Activated naive CD8-positive, alpha-beta T cell treated with anti-CD3 and anti-CD28 coated beads, Interleukin-2, amount 50 U/mL, for 16 hours (primary cell): ENCODE measurements at regions not wholly inside any gene's neighbourhood (a gene's known extent, or its start where the extent isn't known, plus 50 kb on each side); places are given as distances from the start of the nearest gene placed in this dataset.
"Not testable (repeated sequence)": the region's sequence is repeated elsewhere in the genome, so short reads cannot be mapped to it uniquely, and the experiment has no call there.

ENCODE experiments used
- DNase-seq: peaks from one replicate; pipeline ENCODE4 v3.0.0-alpha.2; 2020; ENCODE audit warnings: low read depth, low spot score

DNA sequence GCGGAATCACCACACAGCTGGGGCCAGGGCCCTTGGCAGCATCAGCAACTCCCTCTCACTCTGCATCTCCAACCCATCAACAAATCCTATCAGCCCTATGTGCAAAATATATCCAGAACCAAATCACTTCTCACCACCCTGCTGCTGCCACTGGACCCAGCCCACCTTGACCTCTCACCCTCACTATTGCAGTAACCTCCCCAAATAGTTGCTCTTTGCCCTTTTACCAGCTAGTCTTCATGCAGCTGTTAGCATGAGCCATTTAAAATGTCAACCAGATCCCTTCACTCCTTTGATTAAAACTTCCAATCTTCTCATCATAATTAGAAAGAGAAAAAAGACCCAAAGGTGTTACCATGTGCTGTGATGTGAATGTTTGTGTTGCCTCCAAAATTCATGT lies 155.7 kb upstream of the IRF2BP2 start:
- no peak for DNase-seq

- DNase-seq: no peak
Measured at GRCh38 chr1:234765181-234765580, 155.2 kb upstream of the IRF2BP2 start.

- DNase-seq: no peak
Measured at GRCh38 chr1:234763910-234764309, 153.9 kb upstream of the IRF2BP2 start.

- no peak for DNase-seq
Measured at GRCh38 chr1:234763367-234763766, 153.4 kb upstream of the IRF2BP2 start.

DNA sequence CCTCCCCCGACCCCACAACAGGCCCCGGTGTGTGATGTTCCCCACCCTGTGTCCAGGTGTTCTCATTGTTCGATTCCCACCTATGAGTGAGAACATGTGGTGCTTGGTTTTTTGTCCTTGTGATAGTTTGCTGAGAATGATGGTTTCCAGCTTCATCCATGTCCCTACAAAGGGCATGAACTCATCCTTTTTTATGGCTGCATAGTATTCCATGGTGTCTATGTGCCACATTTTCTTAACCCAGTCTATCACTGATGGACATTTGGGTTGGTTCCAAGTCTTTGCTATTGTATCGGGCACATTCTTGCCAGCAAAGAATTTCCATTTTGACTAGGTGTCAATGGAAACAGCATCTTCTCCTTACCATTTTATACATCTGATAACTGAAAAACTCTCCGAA lies 152.1 kb upstream of the IRF2BP2 start:
- not testable (repeated sequence) for DNase-seq

- DNase-seq: no peak
Measured at GRCh38 chr1:234760303-234760723, 150.3 kb upstream of the IRF2BP2 start.

- no peak for DNase-seq
Measured at GRCh38 chr1:234759888-234760287, 149.9 kb upstream of the IRF2BP2 start.

GRCh38 chr1:234758851-234759250 lies 148.9 kb upstream of the IRF2BP2 start:
- no peak for DNase-seq

- no peak for DNase-seq
Measured at GRCh38 chr1:234756857-234757256, 146.9 kb upstream of the IRF2BP2 start.

- no peak for DNase-seq
Measured at GRCh38 chr1:234756066-234756774, 146.2 kb upstream of the IRF2BP2 start.

DNA sequence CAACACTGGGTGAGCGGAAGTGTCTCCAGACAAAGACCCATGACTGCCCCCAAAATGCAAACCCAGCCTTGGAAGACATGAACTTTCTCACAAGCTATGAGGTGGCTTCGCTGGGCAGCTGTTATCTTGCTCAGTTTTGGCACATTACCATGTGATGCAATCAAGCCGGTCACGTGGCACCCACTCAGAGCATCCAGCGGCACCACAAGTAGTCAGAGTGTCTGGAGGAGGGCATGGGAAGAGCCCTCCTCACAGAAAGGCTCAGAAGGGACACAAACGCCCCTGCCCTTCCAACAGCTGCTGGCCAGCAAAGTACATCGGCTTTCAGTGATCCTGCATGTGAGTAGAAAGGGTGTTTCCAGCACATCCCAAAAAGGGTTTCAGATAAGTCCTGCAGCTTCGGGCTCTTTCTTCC lies 145.5 kb upstream of the IRF2BP2 start:
- no peak for DNase-seq

DNA sequence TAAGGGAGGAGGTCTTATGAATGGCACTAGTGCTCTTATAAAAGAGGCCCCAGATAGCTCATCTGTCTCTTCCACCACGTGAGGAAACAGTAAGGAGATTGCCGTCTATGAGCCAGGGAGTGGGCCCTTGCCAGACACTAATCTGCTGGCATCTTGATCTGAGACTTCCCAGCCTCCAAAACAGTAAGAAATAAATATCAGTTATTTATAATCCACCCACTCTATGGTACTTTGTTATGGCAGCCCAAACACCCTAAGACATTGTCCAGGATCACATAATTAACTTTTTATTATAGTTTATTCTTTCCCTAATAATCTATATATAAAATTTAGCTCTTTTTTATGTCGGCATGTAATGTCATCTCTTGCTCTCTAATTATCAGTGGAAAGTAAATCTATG lies 144.0 kb upstream of the IRF2BP2 start:
- DNase-seq: no peak

GRCh38 chr1:234752927-234753326 lies 142.9 kb upstream of the IRF2BP2 start:
- DNase-seq: no peak

DNA sequence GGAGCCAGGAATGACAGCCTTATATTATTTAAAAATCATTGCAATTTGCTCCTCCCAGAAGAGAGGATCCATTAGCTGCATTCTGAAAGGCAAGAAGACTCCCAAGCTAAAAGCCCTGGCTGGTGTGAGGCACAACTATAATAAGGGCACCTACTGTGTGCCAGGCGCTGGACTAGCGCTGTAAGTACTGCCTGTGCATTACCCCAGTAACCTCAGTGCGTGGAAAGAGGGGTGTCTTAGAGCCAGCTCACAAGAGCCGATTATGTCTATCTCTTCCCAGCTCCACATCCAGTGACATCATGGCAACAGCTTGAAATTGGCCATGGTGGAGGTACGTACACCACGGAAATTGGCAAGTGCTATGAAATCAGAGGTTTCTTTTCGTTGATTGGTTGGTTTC lies 141.7 kb upstream of the IRF2BP2 start:
- DNase-seq: no peak

GRCh38 chr1:234750922-234751627 lies 141.1 kb upstream of the IRF2BP2 start:
- DNase-seq: no peak

DNA sequence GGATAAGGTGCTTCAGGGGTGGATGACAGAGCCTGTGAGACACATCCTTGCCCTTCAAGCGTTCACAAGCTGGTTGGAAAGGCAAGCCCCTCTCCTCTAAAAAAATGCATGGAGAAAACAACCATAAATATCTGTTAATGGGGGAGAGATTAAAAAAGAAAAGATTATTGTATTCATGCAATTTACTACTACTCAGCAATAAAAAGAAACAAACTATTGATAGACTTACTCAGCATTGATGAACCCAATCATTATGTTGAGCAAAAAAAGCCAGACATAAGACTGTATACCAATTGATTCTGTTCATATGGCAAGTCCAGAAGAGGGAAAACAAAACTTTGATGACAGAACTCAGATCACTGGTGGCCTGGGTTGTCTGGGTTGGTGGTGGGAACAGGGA lies 138.7 kb upstream of the IRF2BP2 start:
- no peak for DNase-seq

GRCh38 chr1:234748066-234748465 lies 138.1 kb upstream of the IRF2BP2 start:
- no peak for DNase-seq

DNA sequence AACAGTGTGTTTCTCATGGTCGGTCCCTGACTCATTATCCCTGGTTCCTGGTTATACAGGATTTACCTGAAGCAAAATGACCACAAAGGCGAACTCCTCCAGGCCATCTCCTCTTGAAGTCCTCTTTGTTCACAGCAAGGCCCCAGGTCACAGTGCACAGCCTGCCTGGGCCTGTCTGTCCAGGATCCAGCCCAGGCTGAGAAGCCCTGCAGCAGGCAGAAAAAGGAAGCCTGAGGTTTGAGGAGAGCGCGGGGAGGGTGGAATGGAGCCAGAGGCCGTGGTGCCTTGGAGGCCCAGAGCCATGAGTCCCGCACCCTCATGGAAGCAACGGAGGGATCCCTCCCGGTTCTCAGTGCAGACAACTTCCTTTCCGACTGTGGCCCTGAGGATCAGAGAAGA lies 136.8 kb upstream of the IRF2BP2 start:
- no peak for DNase-seq

DNA sequence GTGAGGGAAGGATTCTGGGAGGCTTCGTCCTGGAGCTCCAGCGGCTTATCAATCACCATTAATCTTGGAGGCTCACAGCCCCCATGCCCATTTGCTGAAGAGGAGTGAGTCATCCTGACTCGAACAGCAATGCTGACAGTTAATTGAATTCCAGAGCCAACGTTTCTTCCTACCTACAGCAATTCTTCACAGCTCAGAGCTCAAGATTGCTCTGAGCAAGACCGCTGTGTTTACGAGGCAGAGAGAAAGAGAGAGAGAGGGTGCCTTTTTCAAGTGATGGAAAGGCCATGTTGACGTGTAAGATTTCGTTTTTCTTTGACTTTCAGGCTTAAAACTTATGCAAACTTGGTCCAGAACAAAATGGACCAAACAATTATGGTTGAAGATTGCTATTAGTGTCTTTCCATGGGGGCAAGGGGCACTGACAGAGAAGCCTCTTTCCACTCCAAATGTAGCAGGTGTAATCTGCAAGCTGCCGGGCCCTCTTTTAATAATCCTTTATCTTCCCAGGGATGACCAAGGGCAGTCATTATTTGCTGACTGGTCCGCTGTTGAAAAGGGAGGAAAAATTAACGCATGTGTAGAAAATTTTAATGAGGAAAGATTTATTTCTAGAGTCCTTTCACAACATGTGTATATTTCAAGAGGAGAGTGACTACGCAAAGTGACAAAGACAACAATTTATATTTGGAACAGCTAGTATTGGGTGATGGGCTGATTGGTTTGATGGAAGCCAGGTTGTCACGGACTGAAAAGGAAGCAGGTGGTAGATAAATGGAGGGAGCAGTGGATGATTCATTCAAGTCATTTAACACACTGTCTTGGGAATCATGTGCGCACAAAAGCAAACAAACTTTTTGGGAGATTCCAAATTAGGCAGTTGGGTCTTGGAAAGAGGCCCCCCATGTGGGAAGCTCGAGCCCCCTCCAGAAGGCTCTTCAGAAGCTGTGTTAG lies 136.1 kb upstream of the IRF2BP2 start:
- no peak for DNase-seq

DNA sequence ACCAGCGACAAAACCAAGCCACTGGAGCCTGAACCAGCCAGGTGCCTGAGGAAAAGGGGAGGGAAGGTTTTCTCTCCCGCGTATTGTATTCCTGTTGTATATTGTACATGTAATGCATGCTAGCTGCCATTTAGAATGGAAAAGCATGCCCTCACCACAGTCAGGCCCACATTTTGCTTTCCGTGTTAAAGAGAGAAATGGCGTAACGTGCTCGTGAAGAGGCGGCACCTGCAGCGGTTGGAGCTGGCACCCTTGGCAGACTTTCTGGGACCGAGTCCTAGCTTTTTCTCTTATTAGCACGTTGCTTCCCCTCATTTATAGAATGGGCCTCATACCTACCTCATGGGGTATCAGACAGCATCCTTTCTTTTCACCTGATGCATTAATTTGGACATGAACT lies 135.3 kb upstream of the IRF2BP2 start:
- no peak for DNase-seq

GRCh38 chr1:234743791-234744611 lies 134.0 kb upstream of the IRF2BP2 start:
- no peak for DNase-seq
